ENCODE measurements at regions not wholly inside any gene's neighbourhood (a gene's known extent, or its start where the extent isn't known, plus 50 kb on each side); places are given as distances from the start of the nearest gene placed in this dataset.
A peak's percentile ranks its signal among the peaks of the same experiment; 100 is the strongest.

DNA sequence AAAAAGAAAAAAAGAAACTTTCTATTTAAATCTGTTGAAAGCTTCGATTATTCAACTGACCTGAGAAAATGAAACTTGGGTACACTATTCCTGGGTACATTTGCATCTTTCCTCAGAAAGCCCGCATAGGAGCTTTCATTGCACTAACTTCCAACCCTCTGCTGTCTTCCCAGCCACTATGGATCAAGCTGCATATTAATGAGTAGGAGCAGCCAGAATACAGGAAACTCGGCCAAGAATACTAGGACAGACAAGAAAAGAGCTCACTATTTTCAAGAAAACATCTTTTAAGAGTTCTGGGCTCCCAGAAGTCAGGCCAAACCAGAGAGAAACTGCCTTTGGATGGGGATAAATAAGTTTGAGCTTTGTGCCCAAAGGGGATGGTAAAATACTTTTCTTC is 135.0 kb upstream of the CCDC28A start:
- no peaks in the 10 kb centered on the region for H3K27me3 Mint-ChIP-seq (ENCODE audit: insufficient read depth, unreplicated experiment)
- no peak overlapping the region for H3K4me3 Mint-ChIP-seq (ENCODE audit: unreplicated experiment)
- H3K27ac Mint-ChIP-seq (ENCODE audit: low read depth, unreplicated experiment), result no peak overlapping the region
- TF ChIP-seq, protein P1, sequence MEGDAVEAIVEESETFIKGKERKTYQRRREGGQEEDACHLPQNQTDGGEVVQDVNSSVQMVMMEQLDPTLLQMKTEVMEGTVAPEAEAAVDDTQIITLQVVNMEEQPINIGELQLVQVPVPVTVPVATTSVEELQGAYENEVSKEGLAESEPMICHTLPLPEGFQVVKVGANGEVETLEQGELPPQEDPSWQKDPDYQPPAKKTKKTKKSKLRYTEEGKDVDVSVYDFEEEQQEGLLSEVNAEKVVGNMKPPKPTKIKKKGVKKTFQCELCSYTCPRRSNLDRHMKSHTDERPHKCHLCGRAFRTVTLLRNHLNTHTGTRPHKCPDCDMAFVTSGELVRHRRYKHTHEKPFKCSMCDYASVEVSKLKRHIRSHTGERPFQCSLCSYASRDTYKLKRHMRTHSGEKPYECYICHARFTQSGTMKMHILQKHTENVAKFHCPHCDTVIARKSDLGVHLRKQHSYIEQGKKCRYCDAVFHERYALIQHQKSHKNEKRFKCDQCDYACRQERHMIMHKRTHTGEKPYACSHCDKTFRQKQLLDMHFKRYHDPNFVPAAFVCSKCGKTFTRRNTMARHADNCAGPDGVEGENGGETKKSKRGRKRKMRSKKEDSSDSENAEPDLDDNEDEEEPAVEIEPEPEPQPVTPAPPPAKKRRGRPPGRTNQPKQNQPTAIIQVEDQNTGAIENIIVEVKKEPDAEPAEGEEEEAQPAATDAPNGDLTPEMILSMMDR (IDR thresholded peaks at IDR 0.05; ENCODE audit: unreplicated experiment), result no peak
- intact Hi-C loops (cut with micrococcal nuclease), result no loop called here
- H3K36me3 Mint-ChIP-seq (ENCODE audit: insufficient read depth, unreplicated experiment), result no peaks in the 10 kb centered on the region
- no peaks in the 10 kb centered on the region for H3K9me3 Mint-ChIP-seq (ENCODE audit: unreplicated experiment)
- ChIA-PET CTCF (interaction anchor here (0.6 to 1.3 kb wide), 2 partner anchors 9 to 54 kb away, joined by 3 to 5 read pairs; no protein-coding TSS in a partner anchor), POLR2A (interaction anchor here (0.8 to 1.1 kb wide), 3 partner anchors 9 to 53 kb away, joined by 3 to 5 read pairs (median 4); no protein-coding TSS in a partner anchor)
- peaks cover 17% of the 10 kb centered on the region for H3K4me1 Mint-ChIP-seq (ENCODE audit: insufficient read depth, unreplicated experiment)
- no TSS peak for BruUV-seq (replicated peaks)
- no peak for DNase-seq (ENCODE audit: unreplicated experiment)

DNA sequence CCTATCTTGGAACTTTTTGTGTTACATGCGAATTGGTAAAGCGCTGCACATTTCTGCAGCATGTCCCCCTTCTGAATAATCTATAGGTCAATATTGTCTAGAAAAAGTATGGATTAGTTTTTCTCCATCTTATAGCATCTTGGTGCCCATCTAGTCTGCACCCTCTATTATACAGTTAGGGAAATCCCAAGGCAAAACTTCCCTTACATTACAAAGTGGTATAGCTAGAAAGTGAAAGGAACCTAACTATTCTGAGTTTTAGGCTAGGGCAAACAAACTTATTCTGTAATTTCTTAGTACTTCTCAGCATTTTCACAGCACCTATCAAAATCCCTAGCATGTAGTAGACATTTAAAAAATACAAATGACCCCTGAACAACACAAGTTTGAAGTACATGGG is 133.5 kb upstream of the CCDC28A start:
- DNase-seq (ENCODE audit: unreplicated experiment), result no peak
- Mint-ChIP-seq H3K27me3 (ENCODE audit: insufficient read depth, unreplicated experiment) (no peaks in the 10 kb centered on the region), H3K4me1 (ENCODE audit: insufficient read depth, unreplicated experiment) (peaks cover 3% of the 10 kb centered on the region), H3K9me3 (ENCODE audit: unreplicated experiment) (no peaks in the 10 kb centered on the region), H3K4me3 (ENCODE audit: unreplicated experiment) (no peak overlapping the region), H3K27ac (ENCODE audit: low read depth, unreplicated experiment) (no peak overlapping the region), H3K36me3 (ENCODE audit: insufficient read depth, unreplicated experiment) (no peaks in the 10 kb centered on the region)
- TF ChIP-seq, protein P1 (IDR thresholded peaks at IDR 0.05; ENCODE audit: unreplicated experiment), result no peak
- POLR2A ChIA-PET, result interaction anchor here (0.9 to 2.0 kb wide), 5 partner anchors 8 to 37 kb away, joined by 3 to 7 read pairs (median 3); no protein-coding TSS in a partner anchor
- no TSS peak for BruUV-seq (replicated peaks)
- CTCF ChIA-PET, result interaction anchor here (0.6 to 0.7 kb wide), 3 partner anchors 42 to 189 kb away, joined by 3 to 4 read pairs (median 3); no protein-coding TSS in a partner anchor
- intact Hi-C loops (cut with micrococcal nuclease), result no loop called here

DNA sequence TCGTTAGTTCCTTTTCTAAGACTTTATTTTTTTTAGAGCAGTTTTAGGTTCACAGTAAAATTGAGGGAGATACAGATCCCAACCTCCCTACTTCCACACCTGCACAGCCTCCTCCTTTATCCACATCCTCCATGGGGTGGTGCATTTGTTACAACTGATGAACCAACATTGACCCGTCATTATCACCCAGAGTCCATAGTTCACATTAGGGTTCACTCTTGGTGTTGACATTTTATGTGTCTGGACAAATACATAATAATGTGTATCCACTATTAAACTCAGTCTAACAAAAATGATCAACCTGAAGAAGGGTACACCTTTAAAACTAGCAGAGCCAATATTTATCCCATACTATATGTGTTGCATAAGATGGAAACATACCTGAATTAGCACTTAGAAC is 130.4 kb upstream of the CCDC28A start:
- Mint-ChIP-seq H3K9me3 (ENCODE audit: unreplicated experiment) (no peaks in the 10 kb centered on the region), H3K27ac (ENCODE audit: low read depth, unreplicated experiment) (no peak overlapping the region), H3K4me1 (ENCODE audit: insufficient read depth, unreplicated experiment) (peaks cover 7% of the 10 kb centered on the region), H3K4me3 (ENCODE audit: unreplicated experiment) (no peak overlapping the region), H3K27me3 (ENCODE audit: insufficient read depth, unreplicated experiment) (no peaks in the 10 kb centered on the region), H3K36me3 (ENCODE audit: insufficient read depth, unreplicated experiment) (no peaks in the 10 kb centered on the region)
- ChIA-PET POLR2A (no interaction called here), CTCF (no interaction called here)
- no TSS peak for BruUV-seq (replicated peaks)
- TF ChIP-seq, protein P1 (IDR thresholded peaks at IDR 0.05; ENCODE audit: unreplicated experiment), result no peak
- no peak for DNase-seq (ENCODE audit: unreplicated experiment)
- intact Hi-C loops (cut with micrococcal nuclease), result no loop called here

DNA sequence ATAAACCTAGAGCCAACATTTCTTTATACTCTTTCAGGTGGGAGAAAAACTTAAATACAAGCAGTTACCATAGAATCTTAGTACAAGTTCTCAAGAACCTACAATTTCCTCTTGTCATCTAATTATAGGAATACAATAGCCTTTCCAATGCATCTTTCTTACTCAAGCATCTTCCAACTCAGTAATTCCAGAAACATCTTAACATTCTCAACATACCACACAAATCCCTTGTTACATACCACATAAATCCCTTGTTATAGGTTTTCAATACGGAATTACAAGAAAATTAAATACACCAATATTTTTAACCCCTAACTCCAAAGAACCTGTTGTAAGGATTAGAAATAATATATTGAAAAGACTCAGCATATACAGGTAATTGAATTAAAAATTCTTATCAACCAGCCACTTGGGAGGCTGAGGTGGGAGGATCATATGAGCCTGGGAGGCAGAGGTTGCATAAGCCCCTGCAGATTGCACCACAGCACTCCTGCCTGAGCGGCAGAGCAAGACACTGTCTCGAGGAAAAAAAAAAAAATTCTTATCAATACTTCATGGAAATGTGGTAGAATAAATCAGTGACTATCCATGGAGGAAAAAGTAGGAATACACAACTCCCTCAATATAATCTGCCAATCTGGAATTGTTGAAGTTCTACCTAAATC is 127.5 kb upstream of the CCDC28A start:
- Mint-ChIP-seq H3K4me1 (ENCODE audit: insufficient read depth, unreplicated experiment) (peaks cover 7% of the 10 kb centered on the region), H3K36me3 (ENCODE audit: insufficient read depth, unreplicated experiment) (no peaks in the 10 kb centered on the region), H3K27me3 (ENCODE audit: insufficient read depth, unreplicated experiment) (no peaks in the 10 kb centered on the region), H3K9me3 (ENCODE audit: unreplicated experiment) (no peaks in the 10 kb centered on the region), H3K27ac (ENCODE audit: low read depth, unreplicated experiment) (no peak overlapping the region), H3K4me3 (ENCODE audit: unreplicated experiment) (peak overlapping the region; percentile 72)
- intact Hi-C loops (cut with micrococcal nuclease), result no loop called here
- peak; percentile 39 for DNase-seq (ENCODE audit: unreplicated experiment)
- ChIA-PET CTCF (interaction anchor here (0.6 to 1.3 kb wide), 3 partner anchors 10 to 531 kb away, joined by 3 to 6 read pairs (median 5); no protein-coding TSS in a partner anchor), POLR2A (interaction anchor here (0.8 to 3.4 kb wide), 9 partner anchors 10 to 540 kb away, joined by 4 to 28 read pairs (median 5); partner anchors contain the start of gene CCDC28A)
- BruUV-seq (replicated peaks), result no TSS peak
- TF ChIP-seq, protein P1 (IDR thresholded peaks at IDR 0.05; ENCODE audit: unreplicated experiment), result no peak
